SK-N-SH (cell line): ENCODE measurements at regions not wholly inside any gene's neighbourhood (a gene's known extent, or its start where the extent isn't known, plus 50 kb on each side); places are given as distances from the start of the nearest gene placed in this dataset.

Experiments
- CTCF ChIA-PET: fragments of 300-600, 350-600 bp; formaldehyde crosslinking; extraction: SDS; loops from one replicate; lab custom pipeline; 2021; lab: Yijun Ruan, JAX
- POLR2A ChIA-PET: fragments of 350-600 bp; sonication (Branson Sonifier 250); formaldehyde crosslinking; extraction: SDS; loops from one replicate; lab custom pipeline; 2020; ENCODE audit warnings: antibody characterized with exemption, inconsistent platforms; lab: Yijun Ruan, JAX
- DNase-seq: peaks from one replicate; pipeline ENCODE4 v3.0.0; 2012
- H2AFZ ChIP-seq: fragments of 200-600 bp; sonication (generic); 2 replicates; pipeline ENCODE4 v1.8.1; 2016; ENCODE audit warnings: antibody characterized with exemption, mild to moderate bottlenecking, low read depth
- H3F3A ChIP-seq: fragments of 200-600 bp; sonication (generic); replicated peaks from 2 replicates; pipeline ENCODE3; 2016; ENCODE audit warnings: antibody characterized with exemption, mild to moderate bottlenecking; ENCODE audit not compliant: insufficient read depth
- H3K27ac ChIP-seq, 2 experiments: fragments of 200-500 bp in 1 of 2; fragments of 200-600 bp in 1 of 2; sonication (Bioruptor generic) in 1 of 2; sonication (generic), shearing (Covaris generic) in 1 of 2; 2 replicates each; pipeline versions ENCODE4 v1.5.1 to v1.6.1; 2014 to 2016; ENCODE audit warnings: low read depth in 2 of 2, inconsistent platforms in 1 of 2, low read length in 1 of 2, mild to moderate bottlenecking in 1 of 2, mixed read lengths in 1 of 2
- H3K27me3 ChIP-seq: fragments of 200-600 bp; sonication (generic), shearing (Covaris generic); 2 replicates; pipeline ENCODE4 v1.6.1; 2016; ENCODE audit warnings: mixed run types; ENCODE audit not compliant: insufficient read depth
- H3K36me3 ChIP-seq, 2 experiments: fragments of 200-500 bp in 1 of 2; fragments of 200-600 bp in 1 of 2; sonication (Bioruptor generic) in 1 of 2; sonication (generic) in 1 of 2; replicated peaks in 1 of 2; 2 replicates each; pipeline versions ENCODE3 to v1.5.1; 2014 to 2016; ENCODE audit warnings: low read length in 1 of 2, mild to moderate bottlenecking in 1 of 2; ENCODE audit not compliant: insufficient read depth in 2 of 2, control insufficient read depth in 1 of 2
- H3K4me1 ChIP-seq, 2 experiments: fragments of 200-500 bp in 1 of 2; fragments of 200-600 bp in 1 of 2; sonication (Bioruptor generic) in 1 of 2; sonication (generic), shearing (Covaris generic) in 1 of 2; 2 replicates each; pipeline versions ENCODE4 v1.5.1 to v1.6.1; 2014 to 2016; ENCODE audit warnings: low read depth in 1 of 2, low read length in 1 of 2, mixed run types in 1 of 2; ENCODE audit not compliant: insufficient read depth in 2 of 2, control insufficient read depth in 1 of 2
- H3K4me2 ChIP-seq: fragments of 200-600 bp; sonication (generic), shearing (Covaris generic); 2 replicates; pipeline ENCODE4 v1.6.1; 2017; ENCODE audit warnings: mixed run types
- H3K4me3 ChIP-seq, 2 experiments: fragments of 200-500 bp in 1 of 2; fragments of 200-600 bp in 1 of 2; sonication (Bioruptor generic) in 1 of 2; sonication (generic), shearing (Covaris generic) in 1 of 2; 2 replicates each; pipeline versions ENCODE4 v1.5.1 to v1.8.1; 2014 to 2016; ENCODE audit warnings: low read depth in 2 of 2, inconsistent platforms in 1 of 2, low read length in 1 of 2, mild to moderate bottlenecking in 1 of 2, mixed read lengths in 1 of 2, moderate library complexity in 1 of 2
- H3K79me2 ChIP-seq: fragments of 200-600 bp; sonication (generic); 2 replicates; pipeline ENCODE4 v1.8.1; 2017; ENCODE audit warnings: mild to moderate bottlenecking; ENCODE audit not compliant: insufficient read depth
- H3K9ac ChIP-seq: fragments of 200-600 bp; sonication (generic); 2 replicates; pipeline ENCODE4 v1.6.1; 2017; ENCODE audit warnings: mixed run types
- H3K9me2 ChIP-seq: fragments of 200-600 bp; sonication (generic); 2 replicates; pipeline ENCODE4 v1.6.1; 2017; ENCODE audit warnings: mixed run types
- H3K9me3 ChIP-seq: fragments of 200-600 bp; sonication (generic); 2 replicates; pipeline ENCODE4 v1.6.1; 2017; ENCODE audit warnings: mixed run types, mild to moderate bottlenecking, moderate library complexity
- H4K20me1 ChIP-seq: fragments of 200-600 bp; sonication (generic); 2 replicates; pipeline ENCODE4 v1.6.1; 2017; ENCODE audit warnings: mild to moderate bottlenecking, mixed run types; ENCODE audit not compliant: insufficient read depth
- ELF1 ChIP-seq: IDR thresholded peaks from 2 replicates; pipeline ENCODE4 v1.4.0; 2012
- FOSL2 ChIP-seq: IDR thresholded peaks from 2 replicates; pipeline ENCODE4 v1.4.0; 2012; ENCODE audit warnings: low read depth, mild to moderate bottlenecking, moderate library complexity, borderline replicate concordance
- FOXJ3 ChIP-seq: sonication (generic); formaldehyde crosslinking; IDR thresholded peaks from 2 replicates; pipeline ENCODE4 v1.5.1; 2020; ENCODE audit warnings: mild to moderate bottlenecking, missing genetic modification reagents
- GABPA ChIP-seq: IDR thresholded peaks from 2 replicates; pipeline ENCODE4 v1.4.0; 2012; ENCODE audit warnings: low read depth, mild to moderate bottlenecking
- IRF3 ChIP-seq: fragments of 150-350 bp; IDR thresholded peaks from 2 replicates; pipeline ENCODE4 v1.6.1; 2016; ENCODE audit warnings: mild to moderate bottlenecking, low read depth, low read length
- MXI1 ChIP-seq: IDR thresholded peaks from 2 replicates; pipeline ENCODE4 v1.6.1; 2012; ENCODE audit warnings: mild to moderate bottlenecking, low read depth, low read length, improper control_type of control experiment
- NFIC ChIP-seq: IDR thresholded peaks from 2 replicates; pipeline ENCODE4 v1.4.0; 2012; ENCODE audit warnings: borderline replicate concordance
- NRF1 ChIP-seq: IDR thresholded peaks from 2 replicates; pipeline ENCODE4 v1.6.1; 2012; ENCODE audit warnings: low read depth, mild to moderate bottlenecking, low read length
- POLR2AphosphoS5 ChIP-seq: IDR thresholded peaks from 2 replicates; pipeline ENCODE4 v1.6.1; 2012; ENCODE audit warnings: low read depth, low read length
- RAD21 ChIP-seq: IDR thresholded peaks from 2 replicates; pipeline ENCODE4 v1.6.1; 2012; ENCODE audit warnings: mild to moderate bottlenecking, low read length
- RCOR1 ChIP-seq: fragments of 150-350 bp; IDR thresholded peaks from 2 replicates; pipeline ENCODE4 v1.6.1; 2017; ENCODE audit warnings: antibody characterized with exemption, low read length
- SIN3A ChIP-seq: IDR thresholded peaks from 2 replicates; pipeline ENCODE4 v1.6.1; 2012; ENCODE audit warnings: low read depth, mild to moderate bottlenecking, low read length, moderate library complexity, borderline replicate concordance
- SMC3 ChIP-seq: IDR thresholded peaks from 2 replicates; pipeline ENCODE4 v1.6.1; 2012; ENCODE audit warnings: low read depth, low read length, improper control_type of control experiment
- TCF12 ChIP-seq: IDR thresholded peaks from 2 replicates; pipeline ENCODE4 v1.4.0; 2012
- TEAD4 ChIP-seq: IDR thresholded peaks from 2 replicates; pipeline ENCODE4 v1.4.0; 2012; ENCODE audit warnings: mild to moderate bottlenecking, borderline replicate concordance; ENCODE audit not compliant: insufficient read depth
- YY1 ChIP-seq: IDR thresholded peaks from 2 replicates; pipeline ENCODE4 v1.4.0; 2012; ENCODE audit warnings: low read depth, mild to moderate bottlenecking
- ZBTB33 ChIP-seq: IDR thresholded peaks from 2 replicates; pipeline ENCODE4 v1.4.0; 2012; ENCODE audit warnings: low read depth, borderline replicate concordance
- WGBS: methylation state at CpG from one replicate; pipeline ENCODE4 v1.1.6; 2017; ENCODE audit warnings: low lambda C conversion rate; 5-methylcytosine and 5-hydroxymethylcytosine counted together
- TF ChIP-seq, protein P1 (sequence below): IDR thresholded peaks from 2 replicates; pipeline ENCODE4 v1.4.0; 2012; ENCODE audit warnings: low read depth, borderline replicate concordance
- TF ChIP-seq, protein P2 (sequence below): IDR thresholded peaks from 2 replicates; pipeline ENCODE4; 2012

DNA sequence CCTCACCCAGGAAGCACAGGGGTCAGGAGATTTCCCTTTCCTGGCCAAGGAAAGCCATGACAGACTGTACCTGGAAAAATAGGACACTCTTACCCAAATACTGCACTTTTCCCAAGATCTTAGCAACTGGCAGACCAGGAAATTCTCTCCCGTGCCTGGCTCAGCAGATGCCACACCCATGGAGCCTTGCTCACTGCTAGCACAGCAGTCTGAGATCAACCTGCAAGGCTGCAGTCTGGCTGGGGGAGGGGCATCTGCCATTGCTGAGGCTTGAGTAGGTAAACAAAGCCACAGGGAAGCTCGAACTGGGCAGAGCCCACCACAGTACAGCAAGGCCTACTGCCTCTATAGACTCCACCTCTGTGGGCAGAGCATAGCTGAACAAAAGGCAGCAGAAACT, 567.3 kb upstream of the LMCD1 start:
- CTCF ChIA-PET: no interaction called here
- Histone ChIP-seq H3K9me3 (no peaks in the 10 kb centered on the region), H3F3A (no peaks in the 10 kb centered on the region), H3K27ac (no peak overlapping the region), H3K4me2 (no peak overlapping the region), H4K20me1 (no peaks in the 10 kb centered on the region), H3K27me3 (no peaks in the 10 kb centered on the region), H3K4me3 (no peak overlapping the region), H3K9me2 (no peaks in the 10 kb centered on the region), H3K79me2 (no peaks in the 10 kb centered on the region), H2AFZ (no peak overlapping the region), H3K9ac (no peak overlapping the region), H3K36me3 (no peaks in the 10 kb centered on the region), H3K4me1 (no peaks in the 10 kb centered on the region)
- DNase-seq: no peak
- TF ChIP-seq, protein P1, sequence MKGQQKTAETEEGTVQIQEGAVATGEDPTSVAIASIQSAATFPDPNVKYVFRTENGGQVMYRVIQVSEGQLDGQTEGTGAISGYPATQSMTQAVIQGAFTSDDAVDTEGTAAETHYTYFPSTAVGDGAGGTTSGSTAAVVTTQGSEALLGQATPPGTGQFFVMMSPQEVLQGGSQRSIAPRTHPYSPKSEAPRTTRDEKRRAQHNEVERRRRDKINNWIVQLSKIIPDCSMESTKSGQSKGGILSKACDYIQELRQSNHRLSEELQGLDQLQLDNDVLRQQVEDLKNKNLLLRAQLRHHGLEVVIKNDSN: no peak
- TF ChIP-seq ELF1 (no peak), ZBTB33 (no peak), GABPA (no peak), IRF3 (no peak), TEAD4 (no peak), RAD21 (no peak), FOSL2 (no peak), MXI1 (no peak), YY1 (no peak), POLR2AphosphoS5 (no peak), SMC3 (no peak), RCOR1 (no peak), TCF12 (no peak), NFIC (no peak), FOXJ3 (no peak), SIN3A (no peak), NRF1 (no peak)
- TF ChIP-seq, protein P2, sequence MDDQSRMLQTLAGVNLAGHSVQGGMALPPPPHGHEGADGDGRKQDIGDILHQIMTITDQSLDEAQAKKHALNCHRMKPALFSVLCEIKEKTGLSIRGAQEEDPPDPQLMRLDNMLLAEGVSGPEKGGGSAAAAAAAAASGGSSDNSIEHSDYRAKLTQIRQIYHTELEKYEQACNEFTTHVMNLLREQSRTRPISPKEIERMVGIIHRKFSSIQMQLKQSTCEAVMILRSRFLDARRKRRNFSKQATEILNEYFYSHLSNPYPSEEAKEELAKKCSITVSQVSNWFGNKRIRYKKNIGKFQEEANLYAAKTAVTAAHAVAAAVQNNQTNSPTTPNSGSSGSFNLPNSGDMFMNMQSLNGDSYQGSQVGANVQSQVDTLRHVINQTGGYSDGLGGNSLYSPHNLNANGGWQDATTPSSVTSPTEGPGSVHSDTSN: no peak
- WGBS: 0% methylated on average over 1 of the region's 2 CpGs
- POLR2A ChIA-PET: no interaction called here
